Activated CD8-positive, alpha-beta memory T cell treated with anti-CD3 and anti-CD28 coated beads, Interleukin-2, amount 10 ng/mL, durations not matched to agents 7 days and 5 days (primary cell): ENCODE measurements at regions not wholly inside any gene's neighbourhood (a gene's known extent, or its start where the extent isn't known, plus 50 kb on each side); places are given as distances from the start of the nearest gene placed in this dataset.

Source experiments
- ATAC-seq: fragments of 150-1000 bp; cut with Tn5 transposase; one replicate; pipeline ENCODE4 v1.10.0; 2021; ENCODE audit warnings: moderate library complexity
- CTCF ChIA-PET: fragments of 350-600 bp; sonication (Branson Sonifier 250); formaldehyde crosslinking; loops from one replicate; lab custom pipeline; 2021; ENCODE audit warnings: antibody characterized with exemption; lab: Charles Lee
- DNase-seq: peaks from one replicate; pipeline ENCODE4 v3.0.0-alpha.2; 2020
- H3K27ac Mint-ChIP-seq: one replicate; pipeline ENCODE4 v1.8.0; 2021; ENCODE audit warnings: mild to moderate bottlenecking, mixed read lengths
- H3K27me3 Mint-ChIP-seq: one replicate; pipeline ENCODE4 v1.8.0; 2021; ENCODE audit warnings: mixed read lengths
- H3K36me3 Mint-ChIP-seq: one replicate; pipeline ENCODE4 v1.8.0; 2021; ENCODE audit warnings: mild to moderate bottlenecking, mixed read lengths
- H3K4me1 Mint-ChIP-seq: one replicate; pipeline ENCODE4 v1.8.0; 2021; ENCODE audit warnings: mixed read lengths
- H3K4me3 Mint-ChIP-seq: one replicate; pipeline ENCODE4 v1.8.0; 2021; ENCODE audit warnings: mild to moderate bottlenecking, moderate library complexity, mixed read lengths
- H3K9me3 Mint-ChIP-seq: one replicate; pipeline ENCODE4 v1.8.0; 2022; ENCODE audit warnings: low read depth, mixed read lengths

DNA sequence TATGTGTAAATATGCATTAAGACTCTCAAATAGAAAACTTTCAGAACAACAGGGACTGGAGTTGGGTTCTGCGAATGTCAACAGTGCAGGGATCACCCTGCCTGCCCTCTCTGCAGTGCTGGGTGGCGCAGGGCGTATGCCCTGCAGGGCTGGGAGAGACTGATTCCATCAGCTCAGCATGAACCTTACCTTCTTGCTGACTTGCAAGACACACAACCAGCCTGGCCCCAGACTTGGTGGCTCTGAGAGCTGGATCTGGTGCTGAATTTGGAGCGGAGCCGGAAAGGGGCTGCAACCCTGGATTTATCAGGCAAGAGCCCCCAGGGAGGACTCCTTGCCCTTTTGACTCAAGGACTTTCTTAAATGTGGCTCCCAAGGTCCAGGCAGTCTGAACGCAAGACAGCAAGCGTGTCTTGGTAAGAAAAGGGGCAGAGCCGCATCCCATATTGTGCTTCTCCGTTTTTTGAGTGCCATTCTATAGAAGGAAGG is 376.0 kb upstream of the IRX2 start:
- Mint-ChIP-seq H3K4me3 (no peak overlapping the region), H3K36me3 (no peaks in the 10 kb centered on the region), H3K4me1 (no peaks in the 10 kb centered on the region), H3K9me3 (peaks cover 2% of the 10 kb centered on the region), H3K27ac (no peak overlapping the region), H3K27me3 (no peaks in the 10 kb centered on the region)
- DNase-seq: no peak
- CTCF ChIA-PET: no interaction called here
- ATAC-seq: no peak

DNA sequence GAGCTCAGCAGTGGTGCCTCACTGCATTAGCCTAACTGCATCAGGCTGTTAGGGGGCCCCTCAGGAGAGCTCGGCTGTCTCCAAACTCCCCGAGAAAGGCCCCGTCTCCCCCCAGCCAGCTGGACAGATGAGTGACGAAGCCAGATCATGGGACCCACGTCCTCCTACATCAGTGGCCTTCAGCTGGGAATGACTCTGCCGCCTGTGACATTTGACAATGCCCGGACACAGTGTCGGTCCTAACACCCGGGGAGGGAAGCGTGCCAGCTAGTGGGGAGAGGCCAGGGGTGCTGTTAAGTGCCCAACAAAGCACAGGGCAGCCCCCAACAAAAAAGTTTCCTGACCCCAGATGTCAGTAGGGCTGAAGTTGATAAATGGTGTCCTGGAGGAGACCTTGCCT is 375.2 kb upstream of the IRX2 start:
- Mint-ChIP-seq H3K27me3 (peaks cover 5% of the 10 kb centered on the region), H3K36me3 (no peaks in the 10 kb centered on the region), H3K4me1 (no peaks in the 10 kb centered on the region), H3K4me3 (no peak overlapping the region), H3K9me3 (peaks cover 2% of the 10 kb centered on the region), H3K27ac (no peak overlapping the region)
- ATAC-seq: no peak
- CTCF ChIA-PET: no interaction called here
- DNase-seq: no peak

DNA sequence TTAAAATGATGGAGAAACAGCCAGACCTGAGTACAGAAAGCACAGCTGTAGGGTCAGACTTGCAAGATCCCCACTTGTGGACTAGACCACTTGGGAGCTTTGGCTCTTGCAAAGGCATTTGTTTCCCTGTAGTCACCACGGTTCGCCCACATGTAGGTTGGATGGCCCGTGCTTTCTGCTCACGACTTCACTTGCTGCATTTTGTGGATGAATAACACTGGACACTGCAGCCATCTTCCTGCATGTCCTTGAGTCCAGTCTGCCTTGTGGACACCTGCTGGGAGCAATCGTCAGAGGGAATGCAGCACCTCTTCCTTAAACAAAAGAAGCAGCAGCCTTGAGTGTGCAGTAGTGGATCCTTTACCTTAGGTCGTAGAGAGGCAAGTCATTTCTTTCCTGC is 372.9 kb upstream of the IRX2 start:
- H3K27me3 Mint-ChIP-seq: peaks cover 10% of the 10 kb centered on the region
- CTCF ChIA-PET: no interaction called here
- H3K9me3 Mint-ChIP-seq: peaks cover 2% of the 10 kb centered on the region
- no peaks in the 10 kb centered on the region for H3K4me1 Mint-ChIP-seq
- no peak overlapping the region for H3K27ac Mint-ChIP-seq
- no peak for DNase-seq
- no peak overlapping the region for H3K4me3 Mint-ChIP-seq
- no peak for ATAC-seq
- H3K36me3 Mint-ChIP-seq: no peaks in the 10 kb centered on the region

GRCh38 chr5:3123763-3124157 is 372.3 kb upstream of the IRX2 start:
- H3K4me3 Mint-ChIP-seq: no peak overlapping the region
- no peak for DNase-seq
- H3K27ac Mint-ChIP-seq: no peak overlapping the region
- ATAC-seq: no peak
- peaks cover 2% of the 10 kb centered on the region for H3K9me3 Mint-ChIP-seq
- H3K27me3 Mint-ChIP-seq: peaks cover 17% of the 10 kb centered on the region
- H3K36me3 Mint-ChIP-seq: no peaks in the 10 kb centered on the region
- CTCF ChIA-PET: no interaction called here
- no peaks in the 10 kb centered on the region for H3K4me1 Mint-ChIP-seq

- H3K4me1 Mint-ChIP-seq: no peaks in the 10 kb centered on the region
- no peak for ATAC-seq
- H3K36me3 Mint-ChIP-seq: no peaks in the 10 kb centered on the region
- peaks cover 23% of the 10 kb centered on the region for H3K27me3 Mint-ChIP-seq
- no peak for DNase-seq
- no peak overlapping the region for H3K4me3 Mint-ChIP-seq
- CTCF ChIA-PET: no interaction called here
- no peak overlapping the region for H3K27ac Mint-ChIP-seq
- H3K9me3 Mint-ChIP-seq: no peaks in the 10 kb centered on the region
Measured at GRCh38 chr5:3122985-3123762, 371.7 kb upstream of the IRX2 start.

DNA sequence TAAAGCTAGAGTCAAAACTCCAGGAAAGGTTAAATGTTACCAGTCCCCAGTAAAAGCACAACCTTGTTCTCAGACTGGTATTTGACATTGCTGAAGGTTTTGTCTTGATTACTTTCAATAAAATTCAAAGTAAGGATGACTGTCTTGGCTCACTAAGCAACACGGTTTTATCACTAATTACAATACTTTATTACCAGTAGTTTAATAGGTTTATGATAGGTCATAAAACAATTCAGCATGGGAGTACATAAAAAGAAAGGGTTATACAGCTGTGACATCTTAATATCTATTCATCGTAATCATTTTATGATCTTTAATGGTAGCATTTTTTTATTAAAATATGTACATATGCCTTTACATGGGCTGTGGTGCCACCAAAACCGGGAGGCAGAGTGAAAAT is 370.7 kb upstream of the IRX2 start:
- no peaks in the 10 kb centered on the region for H3K36me3 Mint-ChIP-seq
- no peak overlapping the region for H3K4me3 Mint-ChIP-seq
- H3K9me3 Mint-ChIP-seq: no peaks in the 10 kb centered on the region
- peaks cover 30% of the 10 kb centered on the region for H3K27me3 Mint-ChIP-seq
- H3K4me1 Mint-ChIP-seq: no peaks in the 10 kb centered on the region
- DNase-seq (no peak), ATAC-seq (no peak)
- no peak overlapping the region for H3K27ac Mint-ChIP-seq
- CTCF ChIA-PET: no interaction called here

DNA sequence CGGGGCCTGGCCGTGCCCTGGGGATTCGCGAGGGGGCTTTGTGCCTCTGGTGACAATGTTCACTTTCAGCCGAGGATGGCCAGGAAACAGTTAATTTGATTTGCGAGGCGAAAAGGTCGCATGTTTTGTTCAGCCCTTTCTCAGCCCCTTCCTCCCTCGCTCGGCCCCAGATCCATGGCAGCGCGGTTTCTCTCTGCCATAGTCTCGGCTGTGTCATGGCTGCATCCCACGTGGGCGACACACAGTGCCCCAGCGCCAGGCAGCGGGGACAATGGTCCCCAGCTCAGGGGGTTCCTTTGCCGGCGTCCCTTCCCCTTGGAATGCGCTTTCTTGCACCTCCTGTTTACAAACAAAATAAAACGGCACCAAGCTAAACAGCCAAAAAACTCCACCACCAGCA is 370.3 kb upstream of the IRX2 start:
- H3K27me3 Mint-ChIP-seq: peaks cover 34% of the 10 kb centered on the region
- no peaks in the 10 kb centered on the region for H3K4me1 Mint-ChIP-seq
- H3K36me3 Mint-ChIP-seq: no peaks in the 10 kb centered on the region
- H3K9me3 Mint-ChIP-seq: no peaks in the 10 kb centered on the region
- CTCF ChIA-PET: no interaction called here
- ATAC-seq: no peak
- DNase-seq: no peak
- H3K4me3 Mint-ChIP-seq: no peak overlapping the region
- no peak overlapping the region for H3K27ac Mint-ChIP-seq

DNA sequence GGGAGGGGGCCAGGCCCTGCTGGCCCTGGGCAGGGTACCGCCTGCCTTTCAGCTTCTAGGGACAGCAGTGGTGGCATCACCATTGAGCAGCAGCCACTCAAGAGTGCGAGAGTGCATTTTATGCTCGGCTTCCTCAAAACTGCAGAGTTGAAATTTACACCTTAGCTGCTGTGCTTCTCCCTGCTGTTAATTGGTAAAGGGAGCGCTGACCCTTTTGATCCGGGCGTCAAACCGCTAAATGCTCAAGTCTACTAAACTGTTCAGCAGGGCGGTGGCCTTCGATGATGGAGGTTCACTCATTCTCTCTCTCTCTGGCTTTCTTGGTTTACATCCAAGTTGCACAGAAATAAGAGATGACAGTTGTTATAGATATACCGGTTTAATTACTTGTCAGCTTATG is 368.6 kb upstream of the IRX2 start:
- Mint-ChIP-seq H3K27ac (no peak overlapping the region), H3K9me3 (no peaks in the 10 kb centered on the region), H3K27me3 (peaks cover 42% of the 10 kb centered on the region), H3K36me3 (no peaks in the 10 kb centered on the region), H3K4me3 (no peak overlapping the region), H3K4me1 (no peaks in the 10 kb centered on the region)
- CTCF ChIA-PET: no interaction called here
- DNase-seq (no peak), ATAC-seq (no peak)

GRCh38 chr5:3119435-3119834 is 368.0 kb upstream of the IRX2 start:
- H3K27ac Mint-ChIP-seq: no peak overlapping the region
- CTCF ChIA-PET: no interaction called here
- no peaks in the 10 kb centered on the region for H3K36me3 Mint-ChIP-seq
- H3K4me1 Mint-ChIP-seq: no peaks in the 10 kb centered on the region
- H3K9me3 Mint-ChIP-seq: no peaks in the 10 kb centered on the region
- ATAC-seq (no peak), DNase-seq (no peak)
- no peak overlapping the region for H3K4me3 Mint-ChIP-seq
- H3K27me3 Mint-ChIP-seq: peaks cover 42% of the 10 kb centered on the region

DNA sequence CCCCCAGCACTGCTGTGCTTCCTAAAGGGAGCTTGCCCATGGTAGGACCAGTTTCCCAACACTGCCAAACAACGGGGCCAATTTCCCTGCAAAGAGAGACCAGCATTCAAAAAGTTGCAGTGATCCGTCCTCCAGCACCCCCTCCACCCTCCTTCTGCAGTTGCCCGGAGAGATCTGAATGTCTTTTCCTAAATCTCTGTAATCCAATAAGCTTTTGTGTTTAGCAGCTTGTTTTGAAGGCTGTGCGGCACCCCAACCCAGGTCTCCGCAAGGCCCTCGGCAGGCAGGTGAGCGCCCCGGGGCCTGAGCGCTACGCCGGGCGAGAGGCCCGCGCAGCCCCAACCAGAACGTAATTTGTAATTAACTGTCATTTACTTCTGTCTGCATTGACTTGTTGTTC is 366.9 kb upstream of the IRX2 start:
- no peak for DNase-seq
- H3K9me3 Mint-ChIP-seq: peaks cover 3% of the 10 kb centered on the region
- no peaks in the 10 kb centered on the region for H3K4me1 Mint-ChIP-seq
- H3K27me3 Mint-ChIP-seq: peaks cover 42% of the 10 kb centered on the region
- H3K4me3 Mint-ChIP-seq: no peak overlapping the region
- no peak overlapping the region for H3K27ac Mint-ChIP-seq
- ATAC-seq: no peak
- CTCF ChIA-PET: no interaction called here
- no peaks in the 10 kb centered on the region for H3K36me3 Mint-ChIP-seq

DNA sequence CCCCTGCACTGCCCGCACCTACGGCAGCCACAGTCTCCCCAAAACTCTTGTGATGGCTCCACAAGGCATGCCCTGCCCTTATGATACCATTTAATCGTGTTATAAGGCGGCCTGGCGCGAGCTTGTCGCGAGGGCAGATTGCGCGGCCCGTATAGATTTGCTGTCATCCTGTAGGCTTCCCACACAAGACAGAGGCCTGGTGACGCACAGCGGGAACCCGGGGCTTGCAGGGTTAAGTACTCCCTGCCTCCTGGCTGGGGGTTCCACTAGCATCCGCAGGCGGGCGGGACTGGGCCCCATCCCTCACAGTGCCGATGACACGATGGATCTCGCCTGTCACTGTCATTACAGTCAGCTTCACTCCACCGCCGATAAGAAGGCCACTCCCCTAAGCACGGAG is 364.9 kb upstream of the IRX2 start:
- H3K27me3 Mint-ChIP-seq: peaks cover 34% of the 10 kb centered on the region
- no peaks in the 10 kb centered on the region for H3K36me3 Mint-ChIP-seq
- H3K4me1 Mint-ChIP-seq: no peaks in the 10 kb centered on the region
- no peak for ATAC-seq
- CTCF ChIA-PET: no interaction called here
- no peak for DNase-seq
- no peak overlapping the region for H3K27ac Mint-ChIP-seq
- H3K9me3 Mint-ChIP-seq: peaks cover 3% of the 10 kb centered on the region
- H3K4me3 Mint-ChIP-seq: no peak overlapping the region

- Mint-ChIP-seq H3K4me1 (no peaks in the 10 kb centered on the region), H3K36me3 (no peaks in the 10 kb centered on the region), H3K9me3 (peaks cover 3% of the 10 kb centered on the region), H3K27ac (no peak overlapping the region), H3K27me3 (peaks cover 32% of the 10 kb centered on the region), H3K4me3 (no peak overlapping the region)
- no peak for DNase-seq
- ATAC-seq: no peak
- CTCF ChIA-PET: no interaction called here
Measured at GRCh38 chr5:3114467-3114866, 363.0 kb upstream of the IRX2 start.

- no peaks in the 10 kb centered on the region for H3K4me1 Mint-ChIP-seq
- no peaks in the 10 kb centered on the region for H3K27me3 Mint-ChIP-seq
- no peak overlapping the region for H3K27ac Mint-ChIP-seq
- peaks cover 1% of the 10 kb centered on the region for H3K36me3 Mint-ChIP-seq
- CTCF ChIA-PET: no interaction called here
- H3K4me3 Mint-ChIP-seq: no peak overlapping the region
- no peak for DNase-seq
- ATAC-seq: no peak
- H3K9me3 Mint-ChIP-seq: peaks cover 3% of the 10 kb centered on the region
Measured at GRCh38 chr5:3110371-3110770, 358.9 kb upstream of the IRX2 start.

DNA sequence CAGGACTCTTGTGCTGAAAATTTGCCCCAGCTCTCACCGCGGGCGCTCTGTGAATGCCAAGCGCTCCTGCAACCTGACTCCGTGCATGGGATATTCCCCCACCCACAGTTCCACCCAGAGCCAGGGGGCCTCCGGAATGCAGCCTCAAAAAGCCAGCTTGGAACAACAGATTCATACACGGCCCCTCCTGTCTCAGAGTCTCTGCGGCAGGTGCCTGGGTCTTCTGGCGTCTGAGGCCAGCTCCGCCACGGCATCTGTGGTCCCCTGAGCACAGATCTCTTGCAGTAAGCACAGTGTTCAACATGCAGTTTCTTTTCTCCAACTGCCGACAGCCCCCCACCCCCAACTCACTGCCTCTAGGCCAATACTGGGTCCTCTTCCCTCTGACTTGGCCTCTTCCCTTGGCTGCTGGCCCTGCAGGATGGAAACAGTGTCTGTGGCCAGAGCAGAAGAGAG is 355.7 kb upstream of the IRX2 start:
- no peak for ATAC-seq
- no peaks in the 10 kb centered on the region for H3K4me1 Mint-ChIP-seq
- no peak overlapping the region for H3K27ac Mint-ChIP-seq

More for the DNA sequence above, 355.7 kb upstream of the IRX2 start:
- DNase-seq: no peak
- H3K27me3 Mint-ChIP-seq: peaks cover 20% of the 10 kb centered on the region
- CTCF ChIA-PET: no interaction called here
- H3K36me3 Mint-ChIP-seq: peaks cover 1% of the 10 kb centered on the region
- H3K4me3 Mint-ChIP-seq: no peak overlapping the region
- H3K9me3 Mint-ChIP-seq: no peaks in the 10 kb centered on the region
